PC-3 (cell line): ENCODE measurements at regions not wholly inside any gene's neighbourhood (a gene's known extent, or its start where the extent isn't known, plus 50 kb on each side); places are given as distances from the start of the nearest gene placed in this dataset.

Experiments used
- ATAC-seq: fragments of 200-7000 bp; cut with Tn5 transposase; 2 replicates; pipeline ENCODE4 v1.9.1; 2020; ENCODE audit warnings: mild to moderate bottlenecking, moderate library complexity
- BruUV-seq: library from RNA; stranded (reverse); fragments of 400-500 nt; replicated peaks from 2 replicates; lab custom pipeline; 2021; lab: Mats Ljungman, UMichigan
- CTCF ChIA-PET: fragments of 300-600 bp; sonication (Branson Sonifier 250); formaldehyde crosslinking; loops from one replicate; lab custom pipeline; 2022; ENCODE audit warnings: antibody characterized with exemption; lab: Charles Lee
- POLR2A ChIA-PET: fragments of 300-600 bp; sonication (Branson Sonifier 250); formaldehyde crosslinking; loops from one replicate; lab custom pipeline; 2022; ENCODE audit warnings: antibody characterized with exemption; ENCODE audit not compliant: unreplicated experiment; lab: Charles Lee
- DNase-seq: peaks from one replicate; pipeline ENCODE4 v3.0.0-alpha.2; 2015
- H2AFZ ChIP-seq: fragments of 300-600 bp; sonication (generic); 2 replicates; pipeline ENCODE4 v1.6.0; 2016; ENCODE audit warnings: antibody characterized with exemption, low read length
- H3F3A ChIP-seq: fragments of 300-600 bp; sonication (generic); one replicate; pipeline ENCODE4 v1.6.0; 2017; ENCODE audit warnings: antibody characterized with exemption, low read length, control low read depth, mild to moderate bottlenecking; ENCODE audit not compliant: unreplicated experiment
- H3K27ac ChIP-seq: fragments of 300-600 bp; sonication (generic); 2 replicates; pipeline ENCODE4 v1.5.1; 2016; ENCODE audit warnings: mild to moderate bottlenecking, low read length
- H3K27me3 ChIP-seq: fragments of 300-600 bp; sonication (generic); 2 replicates; pipeline ENCODE4 v1.6.1; 2016; ENCODE audit warnings: low read length, mixed read lengths
- H3K36me3 ChIP-seq: fragments of 300-600 bp; sonication (generic); 2 replicates; pipeline ENCODE4 v1.6.1; 2016; ENCODE audit warnings: low read depth, mixed run types, low read length, mixed read lengths
- H3K4me1 ChIP-seq: fragments of 300-600 bp; sonication (generic); 2 replicates; pipeline ENCODE4 v1.5.1; 2016; ENCODE audit warnings: low read length; ENCODE audit not compliant: insufficient read depth
- H3K4me2 ChIP-seq: fragments of 300-600 bp; sonication (generic); 2 replicates; pipeline ENCODE4 v1.6.0; 2016; ENCODE audit warnings: low read length
- H3K4me3 ChIP-seq: fragments of 300-600 bp; sonication (generic); 2 replicates; pipeline ENCODE4 v1.5.1; 2016; ENCODE audit warnings: mild to moderate bottlenecking, low read length, mixed read lengths
- H3K79me2 ChIP-seq: fragments of 300-600 bp; sonication (generic); 2 replicates; pipeline ENCODE4 v1.6.1; 2017; ENCODE audit warnings: low read length, mixed read lengths
- H3K9ac ChIP-seq: fragments of 300-600 bp; sonication (generic); 2 replicates; pipeline ENCODE4 v1.6.0; 2016; ENCODE audit warnings: mild to moderate bottlenecking, low read length
- H3K9me2 ChIP-seq: fragments of 300-600 bp; sonication (generic); replicated peaks from 2 replicates; pipeline ENCODE4 v1.6.1; 2016; ENCODE audit warnings: mixed run types, low read length, mixed read lengths
- H3K9me3 ChIP-seq: fragments of 300-600 bp; sonication (generic); 2 replicates; pipeline ENCODE4 v1.6.1; 2016; ENCODE audit warnings: low read length, mixed read lengths
- H4K20me1 ChIP-seq: fragments of 300-600 bp; sonication (generic); 2 replicates; pipeline ENCODE4 v1.6.1; 2016; ENCODE audit warnings: low read length, mixed read lengths
- CTCF ChIP-seq: fragments of 300-600 bp; sonication (generic); conservative IDR thresholded peaks from 2 replicates; pipeline ENCODE4 v1.5.1; 2017; ENCODE audit warnings: antibody characterized with exemption, low read depth, mild to moderate bottlenecking, low read length
- EZH2 ChIP-seq: fragments of 300-600 bp; sonication (generic); IDR thresholded peaks from one replicate; pipeline ENCODE4 v1.6.1; 2017; ENCODE audit warnings: antibody characterized with exemption, mild to moderate bottlenecking, low read length; ENCODE audit not compliant: unreplicated experiment
- EZH2phosphoT487 ChIP-seq: fragments of 300-600 bp; sonication (generic); IDR thresholded peaks from 2 replicates; pipeline ENCODE4 v1.6.1; 2018; ENCODE audit warnings: mild to moderate bottlenecking, antibody characterized with exemption, low read length, borderline replicate concordance
- intact Hi-C: fragments of 100-400 bp; cut with micrococcal nuclease; formaldehyde crosslinking; loops from 2 replicates; pipeline ENCODE4 v1.9.0; 2023

DNA sequence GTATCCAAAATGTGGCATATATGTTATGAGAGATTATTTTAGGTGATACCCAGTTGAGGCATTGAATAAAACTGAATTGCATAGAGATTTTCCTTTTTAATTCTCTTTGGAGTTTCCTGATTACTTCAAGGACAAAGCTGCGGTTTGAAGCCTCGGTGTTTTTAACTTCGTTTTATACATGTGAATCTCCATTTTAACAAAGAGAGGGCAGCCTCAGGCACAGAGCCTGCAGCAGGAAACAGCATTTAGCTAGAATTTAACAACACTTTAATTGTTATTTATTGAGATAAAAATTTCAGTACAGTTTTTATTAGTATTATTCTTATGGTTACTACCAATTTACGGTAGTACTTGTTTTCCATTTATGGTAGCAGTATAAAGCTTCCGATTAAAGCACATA is 114.0 kb downstream of the KIF4B start:
- intact Hi-C loops = no loop called here

GRCh38 chr5:155128786-155129512 is 115.4 kb downstream of the KIF4B start:
- H3K4me1 ChIP-seq = no peaks in the 10 kb centered on the region
- POLR2A ChIA-PET = no interaction called here
- no peaks in the 10 kb centered on the region for H3K79me2 ChIP-seq

More for the DNA sequence above, 114.0 kb downstream of the KIF4B start:
- CTCF ChIA-PET = no interaction called here
- no peaks in the 10 kb centered on the region for H3K36me3 ChIP-seq
- no peak overlapping the region for H3K4me2 ChIP-seq
- H3K79me2 ChIP-seq = no peaks in the 10 kb centered on the region
- TF ChIP-seq EZH2 = no peak
- no peak for TF ChIP-seq EZH2phosphoT487
- no peak for TF ChIP-seq CTCF
- no peaks in the 10 kb centered on the region for H3K9me3 ChIP-seq
- no peak overlapping the region for H3K4me3 ChIP-seq
- DNase-seq (no peak), ATAC-seq (no peak)
- POLR2A ChIA-PET = no interaction called here
- no peak overlapping the region for H3K9ac ChIP-seq
- no peaks in the 10 kb centered on the region for H3K27me3 ChIP-seq
- no peak overlapping the region for H2AFZ ChIP-seq
- no peaks in the 10 kb centered on the region for H3K9me2 ChIP-seq
- no peaks in the 10 kb centered on the region for H4K20me1 ChIP-seq
- H3F3A ChIP-seq = no peaks in the 10 kb centered on the region
- no peaks in the 10 kb centered on the region for H3K4me1 ChIP-seq
- no TSS peak for BruUV-seq
- H3K27ac ChIP-seq = no peak overlapping the region

More at GRCh38 chr5:155128786-155129512, 115.4 kb downstream of the KIF4B start:
- no peak overlapping the region for H3K9ac ChIP-seq
- no peak overlapping the region for H3K4me3 ChIP-seq
- intact Hi-C loops = no loop called here
- no peak overlapping the region for H2AFZ ChIP-seq
- H3K9me2 ChIP-seq = no peaks in the 10 kb centered on the region
- H3K9me3 ChIP-seq = no peaks in the 10 kb centered on the region
- BruUV-seq = no TSS peak
- H3K36me3 ChIP-seq = no peaks in the 10 kb centered on the region
- TF ChIP-seq CTCF (no peak), EZH2 (no peak), EZH2phosphoT487 (no peak)
- H3F3A ChIP-seq = no peaks in the 10 kb centered on the region
- no peak overlapping the region for H3K27ac ChIP-seq
- H4K20me1 ChIP-seq = no peaks in the 10 kb centered on the region
- no peak overlapping the region for H3K4me2 ChIP-seq
- no peak for ATAC-seq
- DNase-seq = peak; percentile 2
- CTCF ChIA-PET = no interaction called here
- H3K27me3 ChIP-seq = no peaks in the 10 kb centered on the region
